Brain microvascular endothelial cell (primary cell): ENCODE measurements at regions not wholly inside any gene's neighbourhood (a gene's known extent, or its start where the extent isn't known, plus 50 kb on each side); places are given as distances from the start of the nearest gene placed in this dataset.

Experiments
- DNase-seq: peaks from one replicate; pipeline ENCODE4 v3.0.0-alpha.2; 2020
- H3K27ac ChIP-seq: fragments of 250-450 bp; sonication (Bioruptor Pico); 2 replicates; pipeline ENCODE4 v1.5.1; 2020; ENCODE audit warnings: mild to moderate bottlenecking, moderate library complexity
- H3K27me3 ChIP-seq: fragments of 250-450 bp; sonication (Bioruptor Pico); replicated peaks from 2 replicates; pipeline ENCODE4 v1.5.1; 2020; ENCODE audit warnings: mild to moderate bottlenecking
- H3K36me3 ChIP-seq: fragments of 250-450 bp; sonication (Bioruptor Pico); replicated peaks from 2 replicates; pipeline ENCODE4 v1.5.1; 2020; ENCODE audit warnings: mild to moderate bottlenecking
- H3K4me3 ChIP-seq: 2 replicates; pipeline ENCODE4 v1.5.1; 2011; ENCODE audit warnings: low read depth, mild to moderate bottlenecking, control low read depth, low read length, moderate library complexity
- CTCF ChIP-seq: IDR thresholded peaks from 2 replicates; pipeline ENCODE4 v1.5.1; 2011; ENCODE audit warnings: low read depth, mild to moderate bottlenecking, moderate library complexity, low read length, control low read depth, inconsistent platforms; ENCODE audit errors: missing control alignments
- in situ Hi-C: cut with HindIII; loops from 2 replicates; pipeline ENCODE4 v1.10.0; 2017; ENCODE audit warnings: low sequenced_read_pairs, low pct_ligation_motif_present

GRCh38 chr3:104385421-104385820, 981.3 kb upstream of the ALCAM start:
- Histone ChIP-seq H3K36me3 (no peaks in the 10 kb centered on the region), H3K27ac (no peak overlapping the region), H3K4me3 (no peak overlapping the region), H3K27me3 (no peaks in the 10 kb centered on the region)
- no peak for DNase-seq
- in situ Hi-C loops: no loop called here
- TF ChIP-seq CTCF: no peak

GRCh38 chr3:104388619-104389018, 978.1 kb upstream of the ALCAM start:
- Histone ChIP-seq H3K27ac (no peak overlapping the region), H3K27me3 (no peaks in the 10 kb centered on the region), H3K4me3 (no peak overlapping the region), H3K36me3 (no peaks in the 10 kb centered on the region)
- TF ChIP-seq CTCF: no peak
- DNase-seq: peak; percentile 58
- in situ Hi-C loops: no loop called here

- in situ Hi-C loops: no loop called here
- H3K27me3 ChIP-seq: no peaks in the 10 kb centered on the region
- TF ChIP-seq CTCF: peak; percentile 13
- H3K27ac ChIP-seq: no peak overlapping the region
- no peak for DNase-seq
- H3K4me3 ChIP-seq: no peak overlapping the region
- H3K36me3 ChIP-seq: no peaks in the 10 kb centered on the region
Observed at GRCh38 chr3:104392327-104392726, 974.4 kb upstream of the ALCAM start.

GRCh38 chr3:104396974-104397669, 969.6 kb upstream of the ALCAM start:
- TF ChIP-seq CTCF: no peak

GRCh38 chr3:104397713-104398112, 969.0 kb upstream of the ALCAM start:
- no peak for DNase-seq
- H3K27ac ChIP-seq: no peak overlapping the region
- H3K4me3 ChIP-seq: no peak overlapping the region
- no peaks in the 10 kb centered on the region for H3K27me3 ChIP-seq
- in situ Hi-C loops: no loop called here
- H3K36me3 ChIP-seq: no peaks in the 10 kb centered on the region
- no peak for TF ChIP-seq CTCF

More at GRCh38 chr3:104396974-104397669, 969.6 kb upstream of the ALCAM start:
- H3K27me3 ChIP-seq: no peaks in the 10 kb centered on the region
- in situ Hi-C loops: no loop called here
- no peaks in the 10 kb centered on the region for H3K36me3 ChIP-seq
- no peak overlapping the region for H3K27ac ChIP-seq
- DNase-seq: no peak
- H3K4me3 ChIP-seq: no peak overlapping the region

GRCh38 chr3:104402902-104403301, 963.8 kb upstream of the ALCAM start:
- Histone ChIP-seq H3K27me3 (no peaks in the 10 kb centered on the region), H3K27ac (no peak overlapping the region), H3K4me3 (no peak overlapping the region), H3K36me3 (no peaks in the 10 kb centered on the region)
- no peak for TF ChIP-seq CTCF
- DNase-seq: no peak
- in situ Hi-C loops: no loop called here
